ENCODE measurements at regions not wholly inside any gene's neighbourhood (a gene's known extent, or its start where the extent isn't known, plus 50 kb on each side); places are given as distances from the start of the nearest gene placed in this dataset.

DNA sequence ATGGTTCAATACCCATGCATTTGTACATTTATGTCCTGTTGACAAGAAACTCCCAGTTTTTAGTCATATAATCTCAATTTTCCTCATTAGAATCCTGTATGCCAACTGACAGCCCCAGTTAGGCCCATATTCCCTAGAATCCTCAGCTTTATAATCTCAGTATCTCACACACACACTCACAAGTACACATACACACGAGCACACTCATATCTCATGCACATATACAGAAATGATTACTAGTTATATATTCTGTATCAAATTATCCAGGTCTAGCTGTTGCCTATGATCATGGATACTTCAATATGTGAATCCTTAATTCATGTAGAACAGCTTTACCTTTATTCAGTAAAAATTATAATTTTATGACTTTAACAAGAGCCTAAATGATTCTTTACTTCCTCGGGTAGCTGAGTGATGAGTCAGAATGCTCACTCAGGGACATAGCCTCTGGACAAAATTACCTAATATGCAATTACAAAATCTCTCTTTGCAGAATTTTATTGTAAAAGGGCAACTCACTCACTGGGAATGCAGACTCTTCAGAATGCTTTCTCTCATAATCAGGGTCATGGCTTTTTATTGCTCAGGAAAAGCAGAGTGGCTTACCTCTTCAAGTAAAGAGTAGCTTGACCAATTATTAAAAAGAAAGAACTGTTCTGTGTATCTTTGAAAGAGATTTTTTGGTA, 193.6 kb upstream of the PIK3C3 start:
- no peak overlapping the region for H3K4me3 Mint-ChIP-seq
- no peaks in the 10 kb centered on the region for H3K36me3 Mint-ChIP-seq
- Histone ChIP-seq H3K27ac (ENCODE audit: low read length) (no peak overlapping the region), H3K4me1 (ENCODE audit: control insufficient read depth, insufficient read depth, low read length) (no peaks in the 10 kb centered on the region), H3K36me3 (ENCODE audit: control insufficient read depth, insufficient read depth, low read length) (no peaks in the 10 kb centered on the region), H3K4me3 (ENCODE audit: low read length) (no peak overlapping the region), H3K9me3 (ENCODE audit: control insufficient read depth, insufficient read depth, low read length) (no peaks in the 10 kb centered on the region), H3K27me3 (ENCODE audit: control insufficient read depth, insufficient read depth, low read length) (no peaks in the 10 kb centered on the region)
- WGBS (ENCODE audit: insufficient coverage) = 95% methylated on average over 2 of the region's 2 CpGs
- H3K9me3 Mint-ChIP-seq = peaks cover 4 to 12% of the 10 kb centered on the region in 2 donors
- TF ChIP-seq, protein P1, sequence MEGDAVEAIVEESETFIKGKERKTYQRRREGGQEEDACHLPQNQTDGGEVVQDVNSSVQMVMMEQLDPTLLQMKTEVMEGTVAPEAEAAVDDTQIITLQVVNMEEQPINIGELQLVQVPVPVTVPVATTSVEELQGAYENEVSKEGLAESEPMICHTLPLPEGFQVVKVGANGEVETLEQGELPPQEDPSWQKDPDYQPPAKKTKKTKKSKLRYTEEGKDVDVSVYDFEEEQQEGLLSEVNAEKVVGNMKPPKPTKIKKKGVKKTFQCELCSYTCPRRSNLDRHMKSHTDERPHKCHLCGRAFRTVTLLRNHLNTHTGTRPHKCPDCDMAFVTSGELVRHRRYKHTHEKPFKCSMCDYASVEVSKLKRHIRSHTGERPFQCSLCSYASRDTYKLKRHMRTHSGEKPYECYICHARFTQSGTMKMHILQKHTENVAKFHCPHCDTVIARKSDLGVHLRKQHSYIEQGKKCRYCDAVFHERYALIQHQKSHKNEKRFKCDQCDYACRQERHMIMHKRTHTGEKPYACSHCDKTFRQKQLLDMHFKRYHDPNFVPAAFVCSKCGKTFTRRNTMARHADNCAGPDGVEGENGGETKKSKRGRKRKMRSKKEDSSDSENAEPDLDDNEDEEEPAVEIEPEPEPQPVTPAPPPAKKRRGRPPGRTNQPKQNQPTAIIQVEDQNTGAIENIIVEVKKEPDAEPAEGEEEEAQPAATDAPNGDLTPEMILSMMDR (IDR thresholded peaks at IDR 0.05) = no peak
- intact Hi-C loops (cut with micrococcal nuclease) = no loop called here
- DNase-seq (no peak), ATAC-seq (no peak)
- no peak overlapping the region for H3K27ac Mint-ChIP-seq
- no peaks in the 10 kb centered on the region for H3K27me3 Mint-ChIP-seq (ENCODE audit: low read depth in 2 of 2)
- H3K4me1 Mint-ChIP-seq = no peaks in the 10 kb centered on the region

DNA sequence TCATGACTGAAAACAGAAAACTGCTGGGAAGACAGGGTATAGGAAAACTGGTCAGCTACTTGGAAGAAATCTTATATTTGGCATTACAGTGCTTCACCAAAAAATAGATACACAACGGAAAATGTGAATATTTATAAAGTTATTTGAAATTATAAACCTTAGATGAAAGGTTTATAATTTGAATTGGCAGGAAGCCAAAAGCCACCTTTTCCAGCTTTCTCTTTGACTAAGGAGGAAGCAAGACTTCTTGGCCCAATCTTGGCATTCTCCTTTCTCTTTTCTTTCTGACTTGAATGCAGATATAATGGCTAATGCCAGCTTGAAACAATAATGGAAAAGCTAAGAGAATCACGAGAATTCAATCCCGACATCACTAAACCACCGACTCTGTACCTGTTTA, 196.5 kb upstream of the PIK3C3 start:
- intact Hi-C loops (cut with micrococcal nuclease) = no loop called here
- TF ChIP-seq, protein P1 (IDR thresholded peaks at IDR 0.05) = no peak
- H3K36me3 ChIP-seq (ENCODE audit: control insufficient read depth, insufficient read depth, low read length) = no peaks in the 10 kb centered on the region
- H3K4me1 Mint-ChIP-seq = no peaks in the 10 kb centered on the region
- H3K27me3 Mint-ChIP-seq (ENCODE audit: low read depth in 2 of 2) = no peaks in the 10 kb centered on the region
- no peaks in the 10 kb centered on the region for H3K36me3 Mint-ChIP-seq
- no peaks in the 10 kb centered on the region for H3K27me3 ChIP-seq (ENCODE audit: control insufficient read depth, insufficient read depth, low read length)
- no peaks in the 10 kb centered on the region for H3K4me1 ChIP-seq (ENCODE audit: control insufficient read depth, insufficient read depth, low read length)
- no peak overlapping the region for H3K27ac Mint-ChIP-seq
- H3K9me3 ChIP-seq (ENCODE audit: control insufficient read depth, insufficient read depth, low read length) = no peaks in the 10 kb centered on the region
- no peak overlapping the region for H3K4me3 Mint-ChIP-seq
- no peak overlapping the region for H3K4me3 ChIP-seq (ENCODE audit: low read length)
- WGBS (ENCODE audit: insufficient coverage) = 60% methylated on average over 1 of the region's 4 CpGs
- ATAC-seq (no peak), DNase-seq (no peak)
- H3K9me3 Mint-ChIP-seq = peaks cover 10 to 15% of the 10 kb centered on the region in 2 donors
- no peak overlapping the region for H3K27ac ChIP-seq (ENCODE audit: low read length)

DNA sequence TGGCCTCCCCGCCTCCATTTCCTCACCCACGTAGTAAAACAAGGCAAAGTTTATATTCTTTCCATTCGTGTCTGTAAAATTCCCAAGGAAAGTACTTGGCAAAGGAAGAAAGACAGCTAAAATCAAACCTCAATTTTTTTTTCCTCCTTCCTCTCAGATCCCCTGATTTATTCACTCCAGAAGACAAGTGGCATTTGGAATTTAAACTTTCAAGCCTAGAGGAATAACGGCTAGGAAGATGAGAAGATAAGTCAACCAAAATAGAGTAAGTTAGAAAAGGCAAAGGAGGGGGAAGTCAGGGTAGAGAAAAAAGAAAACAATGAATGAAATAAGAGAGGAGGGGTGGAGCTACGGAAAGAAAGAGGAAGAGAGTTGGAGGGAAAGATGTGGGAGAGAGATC, 198.9 kb upstream of the PIK3C3 start:
- H3K9me3 ChIP-seq (ENCODE audit: control insufficient read depth, insufficient read depth, low read length) = no peaks in the 10 kb centered on the region
- H3K27ac ChIP-seq (ENCODE audit: low read length) = no peak overlapping the region
- 65% methylated on average over 5 of the region's 5 CpGs for WGBS (ENCODE audit: insufficient coverage)
- no peak overlapping the region for H3K4me3 Mint-ChIP-seq
- H3K36me3 ChIP-seq (ENCODE audit: control insufficient read depth, insufficient read depth, low read length) = no peaks in the 10 kb centered on the region
- H3K4me3 ChIP-seq (ENCODE audit: low read length) = no peak overlapping the region
- ATAC-seq (no peak), DNase-seq (no peak)
- no peak overlapping the region for H3K27ac Mint-ChIP-seq
- intact Hi-C loops (cut with micrococcal nuclease) = no loop called here
- H3K4me1 ChIP-seq (ENCODE audit: control insufficient read depth, insufficient read depth, low read length) = no peaks in the 10 kb centered on the region
- no peaks in the 10 kb centered on the region for H3K36me3 Mint-ChIP-seq
- no peaks in the 10 kb centered on the region for H3K4me1 Mint-ChIP-seq
- no peaks in the 10 kb centered on the region for H3K27me3 ChIP-seq (ENCODE audit: control insufficient read depth, insufficient read depth, low read length)
- H3K9me3 Mint-ChIP-seq = peaks cover 8 to 15% of the 10 kb centered on the region in 2 donors
- H3K27me3 Mint-ChIP-seq (ENCODE audit: low read depth in 2 of 2) = no peaks in the 10 kb centered on the region
- TF ChIP-seq, protein P1 (IDR thresholded peaks at IDR 0.05) = no peak

DNA sequence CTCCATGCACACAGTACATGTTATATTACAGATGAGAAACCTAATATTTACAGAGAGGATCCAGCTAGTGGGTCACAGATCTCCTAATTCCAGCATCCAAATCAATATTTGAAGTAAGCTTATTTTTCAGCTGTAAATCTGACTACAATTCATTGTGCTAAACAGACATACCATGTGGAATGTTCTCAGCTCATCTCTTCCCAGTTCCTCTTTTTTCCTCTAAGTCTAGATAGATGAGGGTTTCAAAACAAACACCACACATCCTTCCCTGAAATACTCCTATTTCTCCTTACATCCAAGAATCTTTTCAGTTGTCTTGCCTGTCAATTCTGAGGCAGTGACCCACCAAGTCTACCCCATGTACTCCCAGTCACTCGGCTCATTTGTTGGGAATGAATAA, 200.7 kb upstream of the PIK3C3 start:
- H3K36me3 Mint-ChIP-seq = no peaks in the 10 kb centered on the region
- intact Hi-C loops (cut with micrococcal nuclease) = no loop called here
- DNase-seq (no peak), ATAC-seq (no peak)
- no peak overlapping the region for H3K4me3 Mint-ChIP-seq
- H3K9me3 Mint-ChIP-seq = peaks cover 6 to 16% of the 10 kb centered on the region in 2 donors
- no peaks in the 10 kb centered on the region for H3K27me3 ChIP-seq (ENCODE audit: control insufficient read depth, insufficient read depth, low read length)
- no peaks in the 10 kb centered on the region for H3K4me1 ChIP-seq (ENCODE audit: control insufficient read depth, insufficient read depth, low read length)
- no peaks in the 10 kb centered on the region for H3K4me1 Mint-ChIP-seq
- no peaks in the 10 kb centered on the region for H3K27me3 Mint-ChIP-seq (ENCODE audit: low read depth in 2 of 2)
- no peaks in the 10 kb centered on the region for H3K36me3 ChIP-seq (ENCODE audit: control insufficient read depth, insufficient read depth, low read length)
- no peaks in the 10 kb centered on the region for H3K9me3 ChIP-seq (ENCODE audit: control insufficient read depth, insufficient read depth, low read length)
- TF ChIP-seq, protein P1 (IDR thresholded peaks at IDR 0.05) = no peak
- no peak overlapping the region for H3K27ac Mint-ChIP-seq
- H3K4me3 ChIP-seq (ENCODE audit: low read length) = no peak overlapping the region
- H3K27ac ChIP-seq (ENCODE audit: low read length) = no peak overlapping the region
- no CpG with 5 or more reads among the region's 1 CpG for WGBS (ENCODE audit: insufficient coverage)
